HG03139 (cell line): ENCODE measurements at regions not wholly inside any gene's neighbourhood (a gene's known extent, or its start where the extent isn't known, plus 50 kb on each side); places are given as distances from the start of the nearest gene placed in this dataset.

Source experiments
- ATAC-seq: cut with Tn5 transposase; IDR thresholded peaks from one replicate; pipeline ENCODE4 v1.9.1; 2021; ENCODE audit not compliant: unreplicated experiment

GRCh38 chr2:120620025-120620793, 115.5 kb upstream of the GLI2 start:
- ATAC-seq = no peak

- ATAC-seq = no peak
Observed at GRCh38 chr2:120622159-120622869, 113.4 kb upstream of the GLI2 start.

- ATAC-seq = no peak
Observed at GRCh38 chr2:120622886-120623753, 112.5 kb upstream of the GLI2 start.

- no peak for ATAC-seq
Observed at GRCh38 chr2:120624061-120624737, 111.5 kb upstream of the GLI2 start.

- no peak for ATAC-seq
Observed at GRCh38 chr2:120624738-120625446, 110.8 kb upstream of the GLI2 start.

- ATAC-seq = no peak
Observed at GRCh38 chr2:120625865-120626560, 109.7 kb upstream of the GLI2 start.

- no peak for ATAC-seq
Observed at GRCh38 chr2:120626566-120626965, 109.1 kb upstream of the GLI2 start.

- no peak for ATAC-seq
Observed at GRCh38 chr2:120628248-120628647, 107.4 kb upstream of the GLI2 start.

- no peak for ATAC-seq
Observed at GRCh38 chr2:120629241-120629895, 106.3 kb upstream of the GLI2 start.

GRCh38 chr2:120630031-120630701, 105.5 kb upstream of the GLI2 start:
- no peak for ATAC-seq

GRCh38 chr2:120631236-120631635, 104.4 kb upstream of the GLI2 start:
- no peak for ATAC-seq

- ATAC-seq = no peak
Observed at GRCh38 chr2:120631724-120632123, 103.9 kb upstream of the GLI2 start.

GRCh38 chr2:120632796-120633646, 102.6 kb upstream of the GLI2 start:
- ATAC-seq = no peak

GRCh38 chr2:120634533-120634932, 101.1 kb upstream of the GLI2 start:
- ATAC-seq = no peak

GRCh38 chr2:120635146-120635545, 100.5 kb upstream of the GLI2 start:
- no peak for ATAC-seq

GRCh38 chr2:120637847-120638246, 97.8 kb upstream of the GLI2 start:
- ATAC-seq = no peak

- no peak for ATAC-seq
Observed at GRCh38 chr2:120638450-120638849, 97.2 kb upstream of the GLI2 start.

- ATAC-seq = no peak
Observed at GRCh38 chr2:120641366-120641771, 94.3 kb upstream of the GLI2 start.
